HUES64 (cell line): ENCODE measurements at regions not wholly inside any gene's neighbourhood (a gene's known extent, or its start where the extent isn't known, plus 50 kb on each side); places are given as distances from the start of the nearest gene placed in this dataset.

Experiments
- H3K27ac ChIP-seq: 2 replicates; pipeline ENCODE4 v1.7.0; 2013; ENCODE audit warnings: low read depth, low read length, inconsistent platforms
- H3K27me3 ChIP-seq: 2 replicates; pipeline ENCODE4 v1.6.1; 2013; ENCODE audit warnings: mild to moderate bottlenecking, low read length; ENCODE audit not compliant: insufficient read depth
- H3K36me3 ChIP-seq: 2 replicates; pipeline ENCODE4 v1.6.1; 2013; ENCODE audit warnings: mild to moderate bottlenecking, low read length; ENCODE audit not compliant: insufficient read depth
- H3K4me1 ChIP-seq: 2 replicates; pipeline ENCODE4 v1.6.1; 2013; ENCODE audit warnings: mild to moderate bottlenecking, low read length, moderate library complexity; ENCODE audit not compliant: insufficient read depth
- H3K4me3 ChIP-seq: 2 replicates; pipeline ENCODE4 v1.5.1; 2013; ENCODE audit warnings: mild to moderate bottlenecking, low read length, moderate library complexity
- H3K9ac ChIP-seq: 2 replicates; pipeline ENCODE4 v1.6.1; 2013; ENCODE audit warnings: mild to moderate bottlenecking, low read depth, low read length
- H3K9me3 ChIP-seq: 2 replicates; pipeline ENCODE4 v1.6.1; 2013; ENCODE audit warnings: low read depth, low read length; ENCODE audit not compliant: insufficient read depth
- WGBS: fragments of 150-250, 120-280 bp; methylation state at CpG from one replicate; pipeline ENCODE4 v1.1.7; 2013; ENCODE audit warnings: missing lambda C conversion rate; 5-methylcytosine and 5-hydroxymethylcytosine counted together

- H3K9me3 ChIP-seq: no peaks in the 10 kb centered on the region
- H3K4me1 ChIP-seq: no peaks in the 10 kb centered on the region
- no peaks in the 10 kb centered on the region for H3K36me3 ChIP-seq
- no peak overlapping the region for H3K27ac ChIP-seq
- no peak overlapping the region for H3K4me3 ChIP-seq
- no peaks in the 10 kb centered on the region for H3K27me3 ChIP-seq
- no peak overlapping the region for H3K9ac ChIP-seq
Observed at GRCh38 chr3:180466401-180467011, 135.5 kb upstream of the TTC14 start.

- H3K9me3 ChIP-seq: no peaks in the 10 kb centered on the region
- H3K27me3 ChIP-seq: no peaks in the 10 kb centered on the region
- no peak overlapping the region for H3K27ac ChIP-seq
- no peaks in the 10 kb centered on the region for H3K4me1 ChIP-seq
- no peak overlapping the region for H3K4me3 ChIP-seq
- no peak overlapping the region for H3K9ac ChIP-seq
- 100% methylated on average over 1 of the region's 1 CpG for WGBS
- H3K36me3 ChIP-seq: no peaks in the 10 kb centered on the region
Observed at GRCh38 chr3:180467177-180467576, 134.8 kb upstream of the TTC14 start.

GRCh38 chr3:180469149-180469548 is 132.8 kb upstream of the TTC14 start:
- H3K4me1 ChIP-seq: no peaks in the 10 kb centered on the region
- no peaks in the 10 kb centered on the region for H3K27me3 ChIP-seq
- no peak overlapping the region for H3K27ac ChIP-seq
- H3K9ac ChIP-seq: no peak overlapping the region
- 89% methylated on average over 1 of the region's 1 CpG for WGBS
- H3K9me3 ChIP-seq: no peaks in the 10 kb centered on the region
- H3K36me3 ChIP-seq: no peaks in the 10 kb centered on the region
- no peak overlapping the region for H3K4me3 ChIP-seq

- no peak overlapping the region for H3K27ac ChIP-seq
- peaks cover 13% of the 10 kb centered on the region for H3K4me1 ChIP-seq
- H3K9ac ChIP-seq: no peak overlapping the region
- H3K27me3 ChIP-seq: no peaks in the 10 kb centered on the region
- no peaks in the 10 kb centered on the region for H3K36me3 ChIP-seq
- no peaks in the 10 kb centered on the region for H3K9me3 ChIP-seq
- no peak overlapping the region for H3K4me3 ChIP-seq
- 79% methylated on average over 4 of the region's 5 CpGs for WGBS
Observed at GRCh38 chr3:180478695-180479094, 123.3 kb upstream of the TTC14 start.

- no peak overlapping the region for H3K9ac ChIP-seq
- H3K4me1 ChIP-seq: no peaks in the 10 kb centered on the region
- no peaks in the 10 kb centered on the region for H3K9me3 ChIP-seq
- no peak overlapping the region for H3K4me3 ChIP-seq
- H3K36me3 ChIP-seq: no peaks in the 10 kb centered on the region
- no peak overlapping the region for H3K27ac ChIP-seq
- 100% methylated on average over 1 of the region's 1 CpG for WGBS
- H3K27me3 ChIP-seq: no peaks in the 10 kb centered on the region
Observed at GRCh38 chr3:180492047-180492446, 109.9 kb upstream of the TTC14 start.

- Histone ChIP-seq H3K4me3 (no peak overlapping the region), H3K4me1 (no peaks in the 10 kb centered on the region), H3K9me3 (peaks cover 3% of the 10 kb centered on the region; the same call in 1 of the 2 replicates), H3K27me3 (no peaks in the 10 kb centered on the region), H3K27ac (no peak overlapping the region), H3K36me3 (no peaks in the 10 kb centered on the region), H3K9ac (no peak overlapping the region)
- 92% methylated on average over 2 of the region's 3 CpGs for WGBS
Observed at GRCh38 chr3:180496995-180497394, 105.0 kb upstream of the TTC14 start.

GRCh38 chr3:180516368-180516767 is 85.6 kb upstream of the TTC14 start:
- no peaks in the 10 kb centered on the region for H3K9me3 ChIP-seq
- H3K27ac ChIP-seq: no peak overlapping the region
- 100% methylated on average over 2 of the region's 2 CpGs for WGBS

GRCh38 chr3:180523040-180523439 is 78.9 kb upstream of the TTC14 start:
- no peak overlapping the region for H3K4me3 ChIP-seq
- no peaks in the 10 kb centered on the region for H3K27me3 ChIP-seq
- no peaks in the 10 kb centered on the region for H3K9me3 ChIP-seq
- H3K27ac ChIP-seq: no peak overlapping the region
- no peaks in the 10 kb centered on the region for H3K36me3 ChIP-seq
- H3K9ac ChIP-seq: no peak overlapping the region
- 94% methylated on average over 3 of the region's 3 CpGs for WGBS
- H3K4me1 ChIP-seq: no peaks in the 10 kb centered on the region

More at GRCh38 chr3:180516368-180516767, 85.6 kb upstream of the TTC14 start:
- no peaks in the 10 kb centered on the region for H3K4me1 ChIP-seq
- no peak overlapping the region for H3K4me3 ChIP-seq
- no peak overlapping the region for H3K9ac ChIP-seq
- no peaks in the 10 kb centered on the region for H3K36me3 ChIP-seq
- H3K27me3 ChIP-seq: no peaks in the 10 kb centered on the region

GRCh38 chr3:180528843-180529242 is 73.1 kb upstream of the TTC14 start:
- Histone ChIP-seq H3K4me3 (no peak overlapping the region), H3K9ac (no peak overlapping the region), H3K36me3 (no peaks in the 10 kb centered on the region), H3K27me3 (no peaks in the 10 kb centered on the region), H3K27ac (no peak overlapping the region), H3K9me3 (no peaks in the 10 kb centered on the region), H3K4me1 (no peaks in the 10 kb centered on the region)
- WGBS: 94% methylated on average over 1 of the region's 1 CpG

GRCh38 chr3:180529778-180530177 is 72.2 kb upstream of the TTC14 start:
- Histone ChIP-seq H3K36me3 (no peaks in the 10 kb centered on the region), H3K9ac (no peak overlapping the region), H3K27ac (no peak overlapping the region), H3K27me3 (no peaks in the 10 kb centered on the region), H3K4me1 (no peaks in the 10 kb centered on the region), H3K9me3 (no peaks in the 10 kb centered on the region), H3K4me3 (no peak overlapping the region)
- WGBS: 89% methylated on average over 5 of the region's 5 CpGs

GRCh38 chr3:180530276-180530675 is 71.7 kb upstream of the TTC14 start:
- Histone ChIP-seq H3K9me3 (no peaks in the 10 kb centered on the region), H3K9ac (no peak overlapping the region), H3K27ac (no peak overlapping the region), H3K27me3 (no peaks in the 10 kb centered on the region), H3K36me3 (no peaks in the 10 kb centered on the region), H3K4me3 (no peak overlapping the region), H3K4me1 (no peaks in the 10 kb centered on the region)
